ENCODE measurements at regions not wholly inside any gene's neighbourhood (a gene's known extent, or its start where the extent isn't known, plus 50 kb on each side); places are given as distances from the start of the nearest gene placed in this dataset.

- no peaks in the 10 kb centered on the region for H3K9me3 ChIP-seq
- intact Hi-C loops (cut with DNase I, micrococcal nuclease): no loop called here
- no peak for ATAC-seq
Observed at GRCh38 chr16:87043231-87044031, 273.8 kb downstream of the C16orf95 start.

GRCh38 chr16:87044032-87044382 lies 273.2 kb downstream of the C16orf95 start:
- intact Hi-C loops (cut with DNase I, micrococcal nuclease): no loop called here
- ATAC-seq (no peak), DNase-seq (no peak)
- no peak overlapping the region for H3K4me3 ChIP-seq
- H3K4me1 ChIP-seq (ENCODE audit: low read depth): no peaks in the 10 kb centered on the region
- no peaks in the 10 kb centered on the region for H3K9me3 ChIP-seq
- no peak for TF ChIP-seq CTCF (IDR thresholded peaks at IDR 0.05)
- no peaks in the 10 kb centered on the region for H3K36me3 ChIP-seq (ENCODE audit: low read depth)

More at GRCh38 chr16:87043231-87044031, 273.8 kb downstream of the C16orf95 start:
- no peaks in the 10 kb centered on the region for H3K36me3 ChIP-seq (ENCODE audit: low read depth)
- H3K4me3 ChIP-seq: no peak overlapping the region
- DNase-seq: no peak
- TF ChIP-seq CTCF (IDR thresholded peaks at IDR 0.05): no peak
- H3K4me1 ChIP-seq (ENCODE audit: low read depth): no peaks in the 10 kb centered on the region

GRCh38 chr16:87044829-87045228 lies 272.4 kb downstream of the C16orf95 start:
- ATAC-seq (no peak), DNase-seq (no peak)
- H3K36me3 ChIP-seq (ENCODE audit: low read depth): no peaks in the 10 kb centered on the region
- no peaks in the 10 kb centered on the region for H3K9me3 ChIP-seq
- no peaks in the 10 kb centered on the region for H3K4me1 ChIP-seq (ENCODE audit: low read depth)
- H3K4me3 ChIP-seq: no peak overlapping the region
- intact Hi-C loops (cut with DNase I, micrococcal nuclease): no loop called here
- no peak for TF ChIP-seq CTCF (IDR thresholded peaks at IDR 0.05)

GRCh38 chr16:87045466-87046216 lies 271.6 kb downstream of the C16orf95 start:
- Histone ChIP-seq H3K4me1 (ENCODE audit: low read depth) (no peaks in the 10 kb centered on the region), H3K36me3 (ENCODE audit: low read depth) (no peaks in the 10 kb centered on the region), H3K4me3 (no peak overlapping the region), H3K9me3 (no peaks in the 10 kb centered on the region)
- no peak for ATAC-seq
- no peak for DNase-seq
- intact Hi-C loops (cut with DNase I, micrococcal nuclease): no loop called here
- TF ChIP-seq CTCF (IDR thresholded peaks at IDR 0.05): no peak

GRCh38 chr16:87046235-87046634 lies 271.0 kb downstream of the C16orf95 start:
- no peak for DNase-seq
- TF ChIP-seq CTCF (IDR thresholded peaks at IDR 0.05): no peak
- no peak for ATAC-seq
- H3K36me3 ChIP-seq (ENCODE audit: low read depth): no peaks in the 10 kb centered on the region
- no peaks in the 10 kb centered on the region for H3K9me3 ChIP-seq
- intact Hi-C loops (cut with DNase I, micrococcal nuclease): no loop called here
- no peaks in the 10 kb centered on the region for H3K4me1 ChIP-seq (ENCODE audit: low read depth)
- H3K4me3 ChIP-seq: no peak overlapping the region

Data from mucosa of descending colon (tissue), 3 donors.